H9 (cell line): ENCODE measurements at regions not wholly inside any gene's neighbourhood (a gene's known extent, or its start where the extent isn't known, plus 50 kb on each side); places are given as distances from the start of the nearest gene placed in this dataset.

Experiments
- DNase-seq: peaks from one replicate; pipeline ENCODE4 v3.0.0-alpha.2; 2017
- H2AFZ ChIP-seq: one replicate; pipeline ENCODE4 v1.6.1; 2013; ENCODE audit warnings: mild to moderate bottlenecking, low read length, control low read depth, moderate library complexity
- H2AK5ac ChIP-seq: 2 replicates; pipeline ENCODE4 v1.6.1; 2013; ENCODE audit warnings: low read length, control low read depth, mixed read lengths; ENCODE audit not compliant: insufficient read length
- H2BK120ac ChIP-seq: one replicate; pipeline ENCODE4 v1.6.1; 2013; ENCODE audit warnings: low read depth, mild to moderate bottlenecking, low read length, control low read depth, inconsistent platforms; ENCODE audit not compliant: poor library complexity, severe bottlenecking
- H2BK12ac ChIP-seq: 2 replicates; pipeline ENCODE4 v1.6.1; 2013; ENCODE audit warnings: low read length, control low read depth, mixed read lengths, low read depth; ENCODE audit not compliant: insufficient read length
- H2BK15ac ChIP-seq: 2 replicates; pipeline ENCODE4 v1.6.1; 2013; ENCODE audit warnings: low read depth, low read length, control low read depth
- H2BK20ac ChIP-seq: one replicate; pipeline ENCODE4 v1.6.1; 2013; ENCODE audit warnings: low read depth, mild to moderate bottlenecking, low read length, control low read depth, inconsistent platforms; ENCODE audit not compliant: poor library complexity, severe bottlenecking
- H2BK5ac ChIP-seq: 2 replicates; pipeline ENCODE4 v1.6.1; 2013; ENCODE audit warnings: low read length, control low read depth, mixed read lengths; ENCODE audit not compliant: insufficient read length
- H3K14ac ChIP-seq: 2 replicates; pipeline ENCODE4 v1.6.1; 2013; ENCODE audit warnings: low read length, control low read depth; ENCODE audit not compliant: insufficient read depth
- H3K18ac ChIP-seq: 2 replicates; pipeline ENCODE4 v1.6.1; 2013; ENCODE audit warnings: low read depth, mild to moderate bottlenecking, mixed read lengths, low read length, control low read depth; ENCODE audit not compliant: insufficient read length
- H3K23ac ChIP-seq: 2 replicates; pipeline ENCODE4 v1.6.1; 2013; ENCODE audit warnings: low read length, control low read depth, mixed read lengths, low read depth; ENCODE audit not compliant: insufficient read length
- H3K23me2 ChIP-seq: 2 replicates; pipeline ENCODE4 v1.6.1; 2013; ENCODE audit warnings: low read depth, mild to moderate bottlenecking, mixed read lengths, low read length, control low read depth; ENCODE audit not compliant: insufficient read length, poor library complexity, severe bottlenecking
- H3K27ac ChIP-seq: 2 replicates; pipeline ENCODE4 v1.5.1; 2013; ENCODE audit warnings: low read length, control low read depth, mixed read lengths, low read depth; ENCODE audit not compliant: insufficient read length
- H3K27me3 ChIP-seq: 2 replicates; pipeline ENCODE4 v1.6.1; 2013; ENCODE audit warnings: low read length, control low read depth, inconsistent platforms; ENCODE audit not compliant: insufficient read depth
- H3K4ac ChIP-seq: 2 replicates; pipeline ENCODE4 v1.6.1; 2013; ENCODE audit warnings: low read depth, mild to moderate bottlenecking, control low read depth, inconsistent platforms, low read length, moderate library complexity
- H3K4me1 ChIP-seq: 2 replicates; pipeline ENCODE4 v1.6.1; 2013; ENCODE audit warnings: low read length, control low read depth, inconsistent platforms; ENCODE audit not compliant: insufficient read depth
- H3K4me2 ChIP-seq: 2 replicates; pipeline ENCODE4 v1.6.1; 2013; ENCODE audit warnings: low read length, control low read depth, mixed read lengths; ENCODE audit not compliant: insufficient read length, insufficient read depth
- H3K56ac ChIP-seq: 2 replicates; pipeline ENCODE4 v1.6.1; 2013; ENCODE audit warnings: low read depth, mild to moderate bottlenecking, mixed read lengths, low read length, control low read depth; ENCODE audit not compliant: insufficient read length
- H3K79me1 ChIP-seq: 2 replicates; pipeline ENCODE4 v1.6.1; 2013; ENCODE audit warnings: low read depth, mild to moderate bottlenecking, moderate library complexity, low read length, control low read depth, inconsistent platforms; ENCODE audit not compliant: insufficient read depth, poor library complexity, severe bottlenecking
- H3K79me2 ChIP-seq: 2 replicates; pipeline ENCODE4 v1.6.1; 2013; ENCODE audit warnings: low read length, control low read depth, inconsistent platforms; ENCODE audit not compliant: insufficient read depth
- H3K9ac ChIP-seq: 2 replicates; pipeline ENCODE4 v1.6.1; 2013; ENCODE audit warnings: low read length, control low read depth, mixed read lengths; ENCODE audit not compliant: insufficient read length; ENCODE audit errors: extremely low read depth
- H3K9me3 ChIP-seq: one replicate; pipeline ENCODE4 v1.6.1; 2013; ENCODE audit warnings: low read depth, low read length, inconsistent platforms; ENCODE audit not compliant: control insufficient read depth
- H3T11ph ChIP-seq: one replicate; pipeline ENCODE4 v1.6.1; 2013; ENCODE audit warnings: mild to moderate bottlenecking, low read length, control low read depth, inconsistent platforms
- H4K20me1 ChIP-seq: one replicate; pipeline ENCODE4 v1.6.1; 2013; ENCODE audit not compliant: control insufficient read depth, insufficient read length, insufficient read depth
- H4K5ac ChIP-seq: 2 replicates; pipeline ENCODE4 v1.6.1; 2013; ENCODE audit warnings: low read depth, mild to moderate bottlenecking, mixed read lengths, low read length, control low read depth; ENCODE audit not compliant: insufficient read length
- H4K8ac ChIP-seq: replicated peaks from 2 replicates; pipeline ENCODE4 v1.6.1; 2013; ENCODE audit warnings: low read length, control low read depth, mixed read lengths, low read depth; ENCODE audit not compliant: insufficient read length
- H4K91ac ChIP-seq: 2 replicates; pipeline ENCODE4 v1.6.1; 2013; ENCODE audit warnings: low read depth, mild to moderate bottlenecking, moderate library complexity, mixed read lengths, low read length, control low read depth; ENCODE audit not compliant: insufficient read length
- H3K27ac Mint-ChIP-seq, 3 experiments: 2 replicates in 2 of 3; 3 replicates in 1 of 3; pipeline ENCODE4 v1.8.0; 2020 to 2021; ENCODE audit warnings: mixed read lengths in 3 of 3, mild to moderate bottlenecking in 1 of 3, moderate library complexity in 1 of 3
- H3K27me3 Mint-ChIP-seq: 2 replicates; pipeline ENCODE4 v1.8.0; 2021; ENCODE audit warnings: low read depth, mild to moderate bottlenecking, moderate library complexity, mixed read lengths
- H3K36me3 Mint-ChIP-seq, 3 experiments: 2 replicates in 2 of 3; 3 replicates in 1 of 3; pipeline ENCODE4 v1.8.0; 2020 to 2021; ENCODE audit warnings: low read depth in 3 of 3, mixed read lengths in 3 of 3; ENCODE audit not compliant: insufficient read depth in 1 of 3
- H3K4me1 Mint-ChIP-seq, 2 experiments: 2 replicates each; pipeline ENCODE4 v1.8.0; 2020; ENCODE audit warnings: mixed read lengths in 2 of 2
- H3K4me3 Mint-ChIP-seq, 2 experiments: 2 replicates in 1 of 2; 3 replicates in 1 of 2; pipeline ENCODE4 v1.8.0; 2020 to 2021; ENCODE audit warnings: mild to moderate bottlenecking in 2 of 2, mixed read lengths in 2 of 2, moderate library complexity in 1 of 2
- H3K9me3 Mint-ChIP-seq, 2 experiments: 2 replicates in 1 of 2; 3 replicates in 1 of 2; pipeline ENCODE4 v1.8.0; 2020; ENCODE audit warnings: mild to moderate bottlenecking in 2 of 2, mixed read lengths in 2 of 2, moderate library complexity in 1 of 2
- CTCF ChIP-seq: fragments of 200-600 bp; sonication (generic); conservative IDR thresholded peaks from 3 replicates; pipeline ENCODE4 v1.8.0; 2021; ENCODE audit warnings: antibody characterized with exemption, mild to moderate bottlenecking
- WGBS: extraction: QIAGEN DNeasy Blood & Tissue Kit; methylation state at CpG from one replicate; pipeline ENCODE4 v1.1.7; 2013; ENCODE audit warnings: missing lambda C conversion rate, low lambda C conversion rate, mixed read lengths; ENCODE audit not compliant: insufficient read length; ENCODE audit errors: extremely low coverage; 5-methylcytosine and 5-hydroxymethylcytosine counted together

GRCh38 chr22:49674479-49675050 lies 153.1 kb downstream of the BRD1 start:
- no peak overlapping the region for H2BK120ac ChIP-seq
- H3T11ph ChIP-seq, result no peak overlapping the region
- H2BK20ac ChIP-seq, result no peak overlapping the region
- H3K4me3 Mint-ChIP-seq, result no peak overlapping the region
- H3K23me2 ChIP-seq, result peaks cover 3% of the 10 kb centered on the region
- H3K27me3 Mint-ChIP-seq, result peaks cover 62% of the 10 kb centered on the region
- no peak overlapping the region for H3K27ac ChIP-seq
- no peak overlapping the region for H2BK12ac ChIP-seq
- H3K27me3 ChIP-seq, result peaks cover 16% of the 10 kb centered on the region
- no peaks in the 10 kb centered on the region for H3K79me1 ChIP-seq
- H4K20me1 ChIP-seq, result no peaks in the 10 kb centered on the region
- no peak overlapping the region for H2AFZ ChIP-seq
- H2BK5ac ChIP-seq, result no peak overlapping the region
- H3K14ac ChIP-seq, result no peak overlapping the region
- no peak overlapping the region for H4K8ac ChIP-seq
- no peak overlapping the region for H3K4ac ChIP-seq
- no peaks in the 10 kb centered on the region for H3K36me3 Mint-ChIP-seq
- H3K27ac Mint-ChIP-seq, result no peak overlapping the region; a peak in 1 of 7 replicates
- no peaks in the 10 kb centered on the region for H3K79me2 ChIP-seq
- H3K9me3 ChIP-seq, result no peaks in the 10 kb centered on the region
- H3K4me1 Mint-ChIP-seq, result peaks cover 11 to 12% of the 10 kb centered on the region in 2 experiments
- no CpG with 5 or more reads among the region's 12 CpGs for WGBS
- no peaks in the 10 kb centered on the region; a peak in 1 of 5 replicates for H3K9me3 Mint-ChIP-seq
- peaks cover 2% of the 10 kb centered on the region; the same call in 1 of the 2 replicates for H3K4me1 ChIP-seq
- no peak overlapping the region for H4K5ac ChIP-seq
- no peak overlapping the region for H2AK5ac ChIP-seq
- H3K4me2 ChIP-seq, result no peak overlapping the region
- no peak for TF ChIP-seq CTCF
- no peak overlapping the region for H2BK15ac ChIP-seq
- no peak for DNase-seq
- H4K91ac ChIP-seq, result no peak overlapping the region
- H3K18ac ChIP-seq, result no peak overlapping the region
- no peak overlapping the region for H3K56ac ChIP-seq
- H3K23ac ChIP-seq, result no peak overlapping the region
- no peak overlapping the region for H3K9ac ChIP-seq
